ENCODE measurements at regions not wholly inside any gene's neighbourhood (a gene's known extent, or its start where the extent isn't known, plus 50 kb on each side); places are given as distances from the start of the nearest gene placed in this dataset.
"Not testable (repeated sequence)": the region's sequence is repeated elsewhere in the genome, so short reads cannot be mapped to it uniquely, and the experiment has no call there.

GRCh38 chr9:67212073-67212472 is 219.7 kb upstream of the SPATA31A3 start:
- H3K27ac ChIP-seq; H3K27me3 ChIP-seq (replicated peaks; ENCODE audit: insufficient read depth); H3K4me1 ChIP-seq (replicated peaks); H3K4me3 ChIP-seq; H3K9me3 ChIP-seq; intact Hi-C loops (cut with DNase I); H3K36me3 ChIP-seq; DNase-seq (ENCODE audit: low spot score): not testable (repeated sequence)
- 98% methylated on average over 15 of the region's 16 CpGs for whole genome bisulfite sequencing

GRCh38 chr9:67210842-67211241 is 218.5 kb upstream of the SPATA31A3 start:
- H3K36me3 ChIP-seq; H3K4me1 ChIP-seq (replicated peaks); H3K9me3 ChIP-seq; H3K4me3 ChIP-seq; DNase-seq (ENCODE audit: low spot score); intact Hi-C loops (cut with DNase I); H3K27me3 ChIP-seq (replicated peaks; ENCODE audit: insufficient read depth); H3K27ac ChIP-seq: not testable (repeated sequence)
- 69% methylated on average over 1 of the region's 3 CpGs for WGBS

- H3K4me1 ChIP-seq (replicated peaks); intact Hi-C loops (cut with DNase I): not testable (repeated sequence)
- 38% methylated on average over 1 of the region's 6 CpGs for WGBS
Observed at GRCh38 chr9:67208831-67209437, 216.6 kb upstream of the SPATA31A3 start.

GRCh38 chr9:67196135-67196534 is 203.8 kb upstream of the SPATA31A3 start:
- WGBS: no CpG with 5 or more reads among the region's 7 CpGs
- DNase-seq (ENCODE audit: low spot score); H3K27me3 ChIP-seq (replicated peaks; ENCODE audit: insufficient read depth); H3K4me1 ChIP-seq (replicated peaks); H3K27ac ChIP-seq; intact Hi-C loops (cut with DNase I); H3K4me3 ChIP-seq; H3K9me3 ChIP-seq; H3K36me3 ChIP-seq: not testable (repeated sequence)

More at GRCh38 chr9:67208831-67209437, 216.6 kb upstream of the SPATA31A3 start:
- H3K27ac ChIP-seq; H3K27me3 ChIP-seq (replicated peaks; ENCODE audit: insufficient read depth); H3K9me3 ChIP-seq; DNase-seq (ENCODE audit: low spot score); H3K4me3 ChIP-seq; H3K36me3 ChIP-seq: not testable (repeated sequence)

- H3K4me3 ChIP-seq; DNase-seq (ENCODE audit: low spot score); H3K4me1 ChIP-seq (replicated peaks); H3K9me3 ChIP-seq; H3K27ac ChIP-seq; intact Hi-C loops (cut with DNase I); H3K36me3 ChIP-seq; H3K27me3 ChIP-seq (replicated peaks; ENCODE audit: insufficient read depth): not testable (repeated sequence)
- no CpG with 5 or more reads among the region's 8 CpGs for WGBS
Observed at GRCh38 chr9:67195357-67195756, 203.0 kb upstream of the SPATA31A3 start.

GRCh38 chr9:67179185-67179584 is 186.8 kb upstream of the SPATA31A3 start:
- H3K9me3 ChIP-seq; DNase-seq (ENCODE audit: low spot score); H3K4me1 ChIP-seq (replicated peaks); H3K27ac ChIP-seq; H3K4me3 ChIP-seq; intact Hi-C loops (cut with DNase I); H3K36me3 ChIP-seq; H3K27me3 ChIP-seq (replicated peaks; ENCODE audit: insufficient read depth): not testable (repeated sequence)
- WGBS: 72% methylated on average over 2 of the region's 2 CpGs

GRCh38 chr9:67175167-67175566 is 182.8 kb upstream of the SPATA31A3 start:
- H3K9me3 ChIP-seq; H3K27me3 ChIP-seq (replicated peaks; ENCODE audit: insufficient read depth); H3K4me1 ChIP-seq (replicated peaks); H3K27ac ChIP-seq; H3K36me3 ChIP-seq; H3K4me3 ChIP-seq; intact Hi-C loops (cut with DNase I): not testable (repeated sequence)
- peak; percentile 4 for DNase-seq (ENCODE audit: low spot score)
- 13% methylated on average over 1 of the region's 5 CpGs for WGBS

GRCh38 chr9:67171721-67172120 is 179.4 kb upstream of the SPATA31A3 start:
- H3K9me3 ChIP-seq; H3K4me1 ChIP-seq (replicated peaks); DNase-seq (ENCODE audit: low spot score); H3K4me3 ChIP-seq; H3K27ac ChIP-seq; H3K36me3 ChIP-seq; H3K27me3 ChIP-seq (replicated peaks; ENCODE audit: insufficient read depth); intact Hi-C loops (cut with DNase I): not testable (repeated sequence)
- WGBS: 100% methylated on average over 1 of the region's 3 CpGs

- H3K36me3 ChIP-seq; H3K9me3 ChIP-seq; H3K4me1 ChIP-seq (replicated peaks); H3K27me3 ChIP-seq (replicated peaks; ENCODE audit: insufficient read depth); H3K27ac ChIP-seq; H3K4me3 ChIP-seq; intact Hi-C loops (cut with DNase I); DNase-seq (ENCODE audit: low spot score): not testable (repeated sequence)
- WGBS: 83% methylated on average over 1 of the region's 4 CpGs
Observed at GRCh38 chr9:67168530-67169157, 176.3 kb upstream of the SPATA31A3 start.

GRCh38 chr9:67166335-67166734 is 174.0 kb upstream of the SPATA31A3 start:
- H3K4me1 ChIP-seq (replicated peaks); H3K9me3 ChIP-seq; H3K4me3 ChIP-seq; H3K27ac ChIP-seq; DNase-seq (ENCODE audit: low spot score); intact Hi-C loops (cut with DNase I); H3K36me3 ChIP-seq; H3K27me3 ChIP-seq (replicated peaks; ENCODE audit: insufficient read depth): not testable (repeated sequence)

GRCh38 chr9:67162827-67163226 is 170.5 kb upstream of the SPATA31A3 start:
- H3K27ac ChIP-seq; H3K9me3 ChIP-seq; H3K36me3 ChIP-seq; H3K27me3 ChIP-seq (replicated peaks; ENCODE audit: insufficient read depth); H3K4me3 ChIP-seq; intact Hi-C loops (cut with DNase I); H3K4me1 ChIP-seq (replicated peaks); DNase-seq (ENCODE audit: low spot score): not testable (repeated sequence)
- WGBS: no CpG with 5 or more reads among the region's 1 CpG

GRCh38 chr9:67155218-67155617 is 162.9 kb upstream of the SPATA31A3 start:
- H3K27me3 ChIP-seq (replicated peaks; ENCODE audit: insufficient read depth); H3K4me1 ChIP-seq (replicated peaks); DNase-seq (ENCODE audit: low spot score); H3K36me3 ChIP-seq; intact Hi-C loops (cut with DNase I); H3K9me3 ChIP-seq; H3K27ac ChIP-seq; H3K4me3 ChIP-seq: not testable (repeated sequence)
- WGBS: 85% methylated on average over 7 of the region's 9 CpGs

- H3K4me3 ChIP-seq; intact Hi-C loops (cut with DNase I): not testable (repeated sequence)
Observed at GRCh38 chr9:67153501-67153900, 161.2 kb upstream of the SPATA31A3 start.

More at GRCh38 chr9:67153501-67153900, 161.2 kb upstream of the SPATA31A3 start:
- H3K4me1 ChIP-seq (replicated peaks); H3K27ac ChIP-seq; DNase-seq (ENCODE audit: low spot score); H3K27me3 ChIP-seq (replicated peaks; ENCODE audit: insufficient read depth); H3K36me3 ChIP-seq; H3K9me3 ChIP-seq: not testable (repeated sequence)
- no CpG with 5 or more reads among the region's 3 CpGs for whole genome bisulfite sequencing

Measured in prostate gland (tissue), 2 donors.